H1 (cell line): ENCODE measurements at regions not wholly inside any gene's neighbourhood (a gene's known extent, or its start where the extent isn't known, plus 50 kb on each side); places are given as distances from the start of the nearest gene placed in this dataset.

Source experiments
- CTCF ChIA-PET: fragments of 300-600 bp; sonication (Branson Sonifier 250); formaldehyde crosslinking; loops from one replicate; lab custom pipeline; 2021; ENCODE audit not compliant: partially characterized antibody; lab: Charles Lee
- POLR2A ChIA-PET: fragments of 300-600 bp; sonication (Branson Sonifier 250); formaldehyde crosslinking; loops from one replicate; lab custom pipeline; 2021; ENCODE audit warnings: inconsistent platforms; ENCODE audit not compliant: partially characterized antibody; lab: Charles Lee
- DNase-seq, 2 experiments: peaks; one replicate each; pipeline versions ENCODE4 v3.0.0 to v3.0.0-alpha.2; 2010 to 2022; ENCODE audit warnings: low spot score in 2 of 2, low read depth in 1 of 2, mixed read lengths in 1 of 2
- FAIRE-seq: peaks from 2 replicates; lab custom pipeline; 2011; peaks lifted over from hg19 to GRCh38; lab: Jason Lieb, UNC
- H2AFZ ChIP-seq: 2 replicates; pipeline ENCODE4 v1.8.1; 2012; ENCODE audit warnings: low read length, inconsistent platforms
- H2AK5ac ChIP-seq: 2 replicates; pipeline ENCODE4 v1.6.1; 2013; ENCODE audit warnings: low read depth, low read length
- H2BK120ac ChIP-seq: replicated peaks from 2 replicates; pipeline ENCODE3; 2013; ENCODE audit warnings: low read depth, low read length, inconsistent platforms
- H2BK12ac ChIP-seq: 2 replicates; pipeline ENCODE4 v1.6.1; 2013; ENCODE audit warnings: low read depth, low read length
- H2BK15ac ChIP-seq: 2 replicates; pipeline ENCODE4 v1.6.1; 2013; ENCODE audit warnings: low read length
- H2BK20ac ChIP-seq: 2 replicates; pipeline ENCODE4 v1.6.1; 2013; ENCODE audit warnings: low read length
- H2BK5ac ChIP-seq: 2 replicates; pipeline ENCODE4 v1.6.1; 2013; ENCODE audit warnings: low read depth, low read length
- H3K14ac ChIP-seq: 2 replicates; pipeline ENCODE4 v1.6.1; 2013; ENCODE audit warnings: inconsistent platforms; ENCODE audit not compliant: insufficient read length
- H3K18ac ChIP-seq: 2 replicates; pipeline ENCODE4 v1.6.1; 2013; ENCODE audit warnings: low read length; ENCODE audit errors: extremely low read depth
- H3K23ac ChIP-seq: 2 replicates; pipeline ENCODE4 v1.6.1; 2013; ENCODE audit warnings: inconsistent platforms; ENCODE audit not compliant: insufficient read length
- H3K23me2 ChIP-seq: 2 replicates; pipeline ENCODE4 v1.6.1; 2013; ENCODE audit warnings: low read depth, low read length
- H3K27ac ChIP-seq: 2 replicates; pipeline ENCODE4 v1.6.1; 2011; ENCODE audit warnings: low read depth, low read length, inconsistent platforms
- H3K27me3 ChIP-seq, 4 experiments: replicated peaks in 1 of 4; 1 replicate in 1 of 4; 2 replicates in 3 of 4; pipeline versions ENCODE4 v1.6.1 to v1.8.1; 2011 to 2013; ENCODE audit warnings: low read length in 3 of 4, mild to moderate bottlenecking in 3 of 4, inconsistent platforms in 2 of 4, mixed read lengths in 2 of 4, moderate library complexity in 1 of 4; ENCODE audit not compliant: control insufficient read depth in 3 of 4, insufficient read depth in 3 of 4; ENCODE audit errors: extremely low read depth in 1 of 4
- H3K36me3 ChIP-seq, 4 experiments: 2 replicates each; pipeline versions ENCODE4 v1.6.1 to v1.8.1; 2011 to 2013; ENCODE audit warnings: mild to moderate bottlenecking in 4 of 4, low read length in 3 of 4, moderate library complexity in 2 of 4, control low read depth in 1 of 4, inconsistent platforms in 1 of 4; ENCODE audit not compliant: insufficient read depth in 4 of 4, control insufficient read depth in 2 of 4
- H3K4ac ChIP-seq: replicated peaks from 2 replicates; pipeline ENCODE3; 2013; ENCODE audit warnings: low read length, low read depth, mixed read lengths, inconsistent platforms; ENCODE audit not compliant: insufficient read length
- H3K4me1 ChIP-seq, 4 experiments: replicated peaks in 1 of 4; 1 replicate in 1 of 4; 2 replicates in 3 of 4; pipeline versions ENCODE4 v1.6.1 to v1.8.1; 2011 to 2013; ENCODE audit warnings: low read length in 3 of 4, inconsistent platforms in 2 of 4, mixed read lengths in 1 of 4; ENCODE audit not compliant: insufficient read depth in 4 of 4, control insufficient read depth in 3 of 4
- H3K4me2 ChIP-seq, 2 experiments: 2 replicates each; pipeline versions ENCODE4 v1.6.1 to v1.8.1; 2011 to 2013; ENCODE audit warnings: low read depth in 2 of 2, low read length in 2 of 2, control low read depth in 1 of 2, inconsistent platforms in 1 of 2, mild to moderate bottlenecking in 1 of 2; ENCODE audit not compliant: insufficient read depth in 1 of 2
- H3K4me3 ChIP-seq, 4 experiments: fragments of 200-600, 300-600 bp in 1 of 4; sonication (generic), shearing (Covaris generic), sonication (Bioruptor Twin) in 1 of 4; 2 replicates each; pipeline versions ENCODE4 v1.5.1 to v1.8.1; 2011 to 2016; ENCODE audit warnings: low read length in 4 of 4, low read depth in 3 of 4, control low read depth in 2 of 4, inconsistent platforms in 2 of 4, mild to moderate bottlenecking in 2 of 4, mixed read lengths in 1 of 4, moderate library complexity in 1 of 4; ENCODE audit not compliant: insufficient read depth in 2 of 4; ENCODE audit errors: extremely low read depth in 1 of 4
- H3K56ac ChIP-seq: replicated peaks from 2 replicates; pipeline ENCODE3; 2013; ENCODE audit warnings: low read depth, mild to moderate bottlenecking, mixed read lengths, low read length, inconsistent platforms; ENCODE audit not compliant: insufficient read length
- H3K79me1 ChIP-seq: 2 replicates; pipeline ENCODE4 v1.6.1; 2013; ENCODE audit warnings: low read depth, low read length, control low read depth
- H3K79me2 ChIP-seq, 2 experiments: 2 replicates each; pipeline versions ENCODE4 v1.6.1 to v1.8.1; 2012 to 2013; ENCODE audit warnings: low read length in 2 of 2, mild to moderate bottlenecking in 2 of 2, inconsistent platforms in 1 of 2; ENCODE audit not compliant: insufficient read depth in 2 of 2, control insufficient read depth in 1 of 2
- H3K9ac ChIP-seq, 4 experiments: replicated peaks in 1 of 4; 1 replicate in 1 of 4; 2 replicates in 3 of 4; pipeline versions ENCODE4 v1.6.1 to v1.8.1; 2011 to 2013; ENCODE audit warnings: low read depth in 3 of 4, low read length in 3 of 4, control low read depth in 2 of 4, mild to moderate bottlenecking in 2 of 4, moderate library complexity in 2 of 4, inconsistent platforms in 1 of 4; ENCODE audit errors: extremely low read depth in 1 of 4
- H3K9me3 ChIP-seq, 2 experiments: 2 replicates each; pipeline versions ENCODE4 v1.6.1 to v1.8.1; 2012 to 2013; ENCODE audit warnings: mild to moderate bottlenecking in 2 of 2, moderate library complexity in 2 of 2, control low read depth in 1 of 2, inconsistent platforms in 1 of 2, low read depth in 1 of 2, low read length in 1 of 2, mixed read lengths in 1 of 2; ENCODE audit not compliant: insufficient read depth in 2 of 2
- H4K20me1 ChIP-seq, 2 experiments: replicated peaks in 1 of 2; 2 replicates each; pipeline versions ENCODE3 to v1.8.1; 2011 to 2013; ENCODE audit warnings: inconsistent platforms in 2 of 2, low read length in 2 of 2, mild to moderate bottlenecking in 1 of 2; ENCODE audit not compliant: insufficient read depth in 2 of 2, control insufficient read depth in 1 of 2
- H4K5ac ChIP-seq: 2 replicates; pipeline ENCODE4 v1.6.1; 2013; ENCODE audit warnings: low read length, low read depth, mixed read lengths, inconsistent platforms; ENCODE audit not compliant: insufficient read length
- H4K8ac ChIP-seq: 2 replicates; pipeline ENCODE4 v1.8.0; 2013; ENCODE audit warnings: mild to moderate bottlenecking, moderate library complexity, low read length, inconsistent platforms; ENCODE audit not compliant: insufficient read depth; ENCODE audit errors: extremely low read depth
- H4K91ac ChIP-seq: replicated peaks from 2 replicates; pipeline ENCODE3; 2013; ENCODE audit warnings: low read length, mixed read lengths, inconsistent platforms; ENCODE audit not compliant: insufficient read length
- BACH1 ChIP-seq: IDR thresholded peaks from 2 replicates; pipeline ENCODE4 v1.6.1; 2012; ENCODE audit warnings: low read length, improper control_type of control experiment
- CBX8 ChIP-seq: fragments of 300-800, 300-1000 bp; sonication (generic); IDR thresholded peaks from 2 replicates; pipeline ENCODE4 v1.7.1; 2016; ENCODE audit warnings: low read depth, low read length, borderline replicate concordance
- EZH2 ChIP-seq: fragments of 200-600 bp; sonication (generic); IDR thresholded peaks from 2 replicates; pipeline ENCODE4 v1.7.1; 2012; ENCODE audit warnings: low read depth, mild to moderate bottlenecking, moderate library complexity, low read length, inconsistent platforms; ENCODE audit not compliant: severe bottlenecking
- HDAC6 ChIP-seq: IDR thresholded peaks from one replicate; pipeline ENCODE4 v1.7.1; 2012; ENCODE audit warnings: low read depth, mild to moderate bottlenecking, inconsistent platforms, low read length, moderate library complexity
- KDM1A ChIP-seq: fragments of 200-600, 300-600 bp; sonication (generic); IDR thresholded peaks from 2 replicates; pipeline ENCODE4 v1.7.1; 2016; ENCODE audit warnings: mild to moderate bottlenecking, low read length, borderline replicate concordance
- RAD21 ChIP-seq, 2 experiments: IDR thresholded peaks in 1 of 2; conservative IDR thresholded peaks in 1 of 2; 2 replicates each; pipeline ENCODE4 v1.6.1; 2011; ENCODE audit warnings: low read depth in 2 of 2, low read length in 2 of 2, improper control_type of control experiment in 1 of 2, inconsistent platforms in 1 of 2, mild to moderate bottlenecking in 1 of 2, moderate library complexity in 1 of 2
- SP1 ChIP-seq: IDR thresholded peaks from 2 replicates; pipeline ENCODE4 v1.6.1; 2011; ENCODE audit warnings: low read depth, low read length
- SP4 ChIP-seq: IDR thresholded peaks from 2 replicates; pipeline ENCODE4 v1.6.1; 2012; ENCODE audit warnings: low read length, inconsistent platforms
- SUZ12 ChIP-seq: fragments of 200-600 bp; sonication (generic); IDR thresholded peaks from 2 replicates; pipeline ENCODE4 v1.6.1; 2012; ENCODE audit warnings: mild to moderate bottlenecking, inconsistent platforms, low read length, moderate library complexity, mixed read lengths
- WGBS, 2 experiments: shearing (Covaris generic) in 1 of 2; methylation state at CpG; one replicate each; pipeline versions ENCODE4 v1.1.6 to v1.1.7; 2013 to 2015; ENCODE audit warnings: low lambda C conversion rate in 2 of 2, mixed read lengths in 2 of 2, inconsistent platforms in 1 of 2, low coverage in 1 of 2, missing lambda C conversion rate in 1 of 2; ENCODE audit not compliant: insufficient replicate concordance in 2 of 2, insufficient coverage in 1 of 2, insufficient read length in 1 of 2; ENCODE audit errors: extremely low coverage in 1 of 2, missing lambda C conversion rate in 1 of 2; 5-methylcytosine and 5-hydroxymethylcytosine counted together
- TF ChIP-seq, protein P1 (sequence below): IDR thresholded peaks from 2 replicates; pipeline ENCODE4 v1.6.1; 2012; ENCODE audit warnings: inconsistent platforms

DNA sequence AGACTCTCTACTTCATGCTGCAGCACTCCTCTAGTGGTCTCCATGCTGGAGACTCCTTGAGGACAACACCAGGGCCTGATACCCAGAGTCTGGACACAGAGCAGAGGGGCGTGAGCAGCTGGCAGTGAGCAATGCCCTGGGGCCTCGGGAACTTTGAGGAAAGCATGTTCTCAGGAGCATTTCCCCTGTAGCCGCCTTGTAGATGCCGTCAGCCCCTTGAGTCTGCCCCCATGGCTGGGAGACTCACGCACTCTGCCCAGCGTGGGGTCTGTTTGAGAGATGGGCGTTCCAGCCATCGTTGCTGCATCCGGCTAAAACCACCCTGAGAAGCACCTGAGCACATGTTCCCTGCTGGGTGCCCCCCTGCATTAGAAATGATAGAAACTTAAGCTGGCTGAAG, 56.8 kb downstream of the PLXNA1 start:
- Histone ChIP-seq H3K23me2 (no peaks in the 10 kb centered on the region), H4K5ac (no peak overlapping the region), H4K8ac (no peak overlapping the region), H3K36me3 (no peaks in the 10 kb centered on the region), H3K4ac (no peak overlapping the region), H2BK120ac (no peak overlapping the region), H3K9me3 (no peaks in the 10 kb centered on the region), H3K27ac (no peak overlapping the region), H2AFZ (no peak overlapping the region), H3K79me1 (no peaks in the 10 kb centered on the region), H3K4me2 (no peak overlapping the region), H3K14ac (no peak overlapping the region), H2BK20ac (no peak overlapping the region), H3K27me3 (no peaks in the 10 kb centered on the region; a peak in 1 of 7 replicates), H2BK15ac (no peak overlapping the region), H3K4me1 (peaks cover 9 to 19% (median 16%) of the 10 kb centered on the region in 4 experiments), H4K91ac (no peak overlapping the region), H3K9ac (no peak overlapping the region), H3K4me3 (no peak overlapping the region), H4K20me1 (no peaks in the 10 kb centered on the region), H2AK5ac (no peak overlapping the region), H2BK12ac (no peak overlapping the region), H3K79me2 (no peaks in the 10 kb centered on the region), H2BK5ac (no peak overlapping the region), H3K56ac (no peak overlapping the region), H3K23ac (no peak overlapping the region), H3K18ac (no peak overlapping the region)
- WGBS, 2 experiments: 94% methylated on average over 9 of the region's 9 CpGs; no CpG with 5 or more reads in 1 of the 2 experiments
- ChIA-PET CTCF (interaction anchor here (0.7 to 2.1 kb wide), 3 partner anchors 68 to 433 kb away, joined by 3 to 4 read pairs (median 3); no protein-coding TSS in a partner anchor), POLR2A (interaction anchor here (1.2 kb wide), 1 partner anchor 18 kb away, joined by 3 read pairs; no protein-coding TSS in a partner anchor)
- DNase-seq (no peak), FAIRE-seq (no peak)
- TF ChIP-seq RAD21 (IDR thresholded peaks at IDR 0.05 in 1 of 2, conservative IDR thresholded peaks at IDR 0.05 in 1 of 2; ENCODE audit: low read depth in 2 of 2, low read length in 2 of 2): no peak
- no peak for TF ChIP-seq CBX8
- no peak for TF ChIP-seq SP1
- TF ChIP-seq BACH1: no peak
- no peak for TF ChIP-seq SP4
- TF ChIP-seq, protein P1, sequence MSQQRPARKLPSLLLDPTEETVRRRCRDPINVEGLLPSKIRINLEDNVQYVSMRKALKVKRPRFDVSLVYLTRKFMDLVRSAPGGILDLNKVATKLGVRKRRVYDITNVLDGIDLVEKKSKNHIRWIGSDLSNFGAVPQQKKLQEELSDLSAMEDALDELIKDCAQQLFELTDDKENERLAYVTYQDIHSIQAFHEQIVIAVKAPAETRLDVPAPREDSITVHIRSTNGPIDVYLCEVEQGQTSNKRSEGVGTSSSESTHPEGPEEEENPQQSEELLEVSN: no peak
- no peak for TF ChIP-seq KDM1A
- TF ChIP-seq SUZ12: no peak
- no peak for TF ChIP-seq EZH2
- TF ChIP-seq HDAC6: no peak
